PC-3 (cell line): ENCODE measurements at regions not wholly inside any gene's neighbourhood (a gene's known extent, or its start where the extent isn't known, plus 50 kb on each side); places are given as distances from the start of the nearest gene placed in this dataset.

Experiments
- EZH2 ChIP-seq: fragments of 300-600 bp; sonication (generic); IDR thresholded peaks from one replicate; pipeline ENCODE4 v1.6.1; 2017; ENCODE audit warnings: antibody characterized with exemption, mild to moderate bottlenecking, low read length; ENCODE audit not compliant: unreplicated experiment
- EZH2phosphoT487 ChIP-seq: fragments of 300-600 bp; sonication (generic); IDR thresholded peaks from 2 replicates; pipeline ENCODE4 v1.6.1; 2018; ENCODE audit warnings: mild to moderate bottlenecking, antibody characterized with exemption, low read length, borderline replicate concordance
- TF ChIP-seq, protein P1 (sequence below): fragments of 300-600 bp; sonication (generic); conservative IDR thresholded peaks from 2 replicates; pipeline ENCODE4 v1.5.1; 2017; ENCODE audit warnings: antibody characterized with exemption, low read depth, mild to moderate bottlenecking, low read length

DNA sequence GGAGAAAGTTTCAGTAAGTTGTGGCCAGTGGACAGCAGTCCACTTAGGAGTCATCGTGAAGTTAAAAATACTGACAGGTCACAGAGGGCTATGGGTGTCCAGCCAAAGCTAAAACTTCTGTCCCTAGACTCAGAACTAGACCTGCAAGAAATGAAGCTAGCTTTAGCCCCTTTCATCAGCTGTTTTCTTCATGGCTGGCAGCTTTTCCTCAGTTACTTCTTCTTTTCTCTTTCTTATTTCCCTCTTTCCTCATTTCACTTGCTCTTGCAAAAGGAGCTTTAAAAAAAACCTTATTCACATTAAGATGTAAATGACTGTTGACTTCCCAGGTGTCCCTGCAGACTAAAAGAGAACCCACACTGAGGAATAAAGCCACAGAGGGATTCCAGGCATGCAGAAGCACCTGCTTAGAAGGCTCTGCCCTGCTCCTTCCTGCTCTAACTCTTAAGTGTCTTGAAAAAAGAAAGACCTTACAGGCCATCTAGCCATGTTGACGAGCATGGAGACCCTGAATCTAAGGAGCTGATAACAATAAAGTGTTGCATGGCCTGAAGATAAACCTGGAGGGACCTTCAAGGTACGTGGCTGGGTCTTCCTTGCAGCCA, 69.7 kb upstream of the CCND2 start:
- TF ChIP-seq, protein P1, sequence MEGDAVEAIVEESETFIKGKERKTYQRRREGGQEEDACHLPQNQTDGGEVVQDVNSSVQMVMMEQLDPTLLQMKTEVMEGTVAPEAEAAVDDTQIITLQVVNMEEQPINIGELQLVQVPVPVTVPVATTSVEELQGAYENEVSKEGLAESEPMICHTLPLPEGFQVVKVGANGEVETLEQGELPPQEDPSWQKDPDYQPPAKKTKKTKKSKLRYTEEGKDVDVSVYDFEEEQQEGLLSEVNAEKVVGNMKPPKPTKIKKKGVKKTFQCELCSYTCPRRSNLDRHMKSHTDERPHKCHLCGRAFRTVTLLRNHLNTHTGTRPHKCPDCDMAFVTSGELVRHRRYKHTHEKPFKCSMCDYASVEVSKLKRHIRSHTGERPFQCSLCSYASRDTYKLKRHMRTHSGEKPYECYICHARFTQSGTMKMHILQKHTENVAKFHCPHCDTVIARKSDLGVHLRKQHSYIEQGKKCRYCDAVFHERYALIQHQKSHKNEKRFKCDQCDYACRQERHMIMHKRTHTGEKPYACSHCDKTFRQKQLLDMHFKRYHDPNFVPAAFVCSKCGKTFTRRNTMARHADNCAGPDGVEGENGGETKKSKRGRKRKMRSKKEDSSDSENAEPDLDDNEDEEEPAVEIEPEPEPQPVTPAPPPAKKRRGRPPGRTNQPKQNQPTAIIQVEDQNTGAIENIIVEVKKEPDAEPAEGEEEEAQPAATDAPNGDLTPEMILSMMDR = no peak
- TF ChIP-seq EZH2 (no peak), EZH2phosphoT487 (no peak)
